GM19035 (cell line): ENCODE measurements at regions not wholly inside any gene's neighbourhood (a gene's known extent, or its start where the extent isn't known, plus 50 kb on each side); places are given as distances from the start of the nearest gene placed in this dataset.
"Not testable (repeated sequence)": the region's sequence is repeated elsewhere in the genome, so short reads cannot be mapped to it uniquely, and the experiment has no call there.

Experiments used
- ATAC-seq: cut with Tn5 transposase; IDR thresholded peaks from one replicate; pipeline ENCODE4 v1.9.1; 2021; ENCODE audit not compliant: unreplicated experiment

DNA sequence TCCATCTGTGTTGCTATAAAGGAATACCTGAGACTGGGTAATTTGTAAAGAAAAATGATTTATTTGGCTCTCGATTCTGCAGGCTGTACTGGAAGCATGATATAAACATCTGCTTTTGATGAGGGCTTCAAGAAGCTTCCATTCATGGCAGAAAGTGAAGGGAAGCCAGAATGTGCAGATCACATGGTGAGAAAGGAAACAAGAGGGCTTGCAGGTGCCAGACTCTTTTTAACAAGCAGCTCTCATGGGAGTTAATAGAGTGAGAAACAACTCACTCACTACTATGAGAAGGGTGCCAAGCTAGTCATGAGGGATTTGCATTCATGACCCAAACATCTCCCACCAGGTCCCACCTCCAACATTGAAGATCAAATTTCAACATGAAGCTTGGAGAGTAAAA is 247.2 kb downstream of the ZIC4 start:
- no peak for ATAC-seq

DNA sequence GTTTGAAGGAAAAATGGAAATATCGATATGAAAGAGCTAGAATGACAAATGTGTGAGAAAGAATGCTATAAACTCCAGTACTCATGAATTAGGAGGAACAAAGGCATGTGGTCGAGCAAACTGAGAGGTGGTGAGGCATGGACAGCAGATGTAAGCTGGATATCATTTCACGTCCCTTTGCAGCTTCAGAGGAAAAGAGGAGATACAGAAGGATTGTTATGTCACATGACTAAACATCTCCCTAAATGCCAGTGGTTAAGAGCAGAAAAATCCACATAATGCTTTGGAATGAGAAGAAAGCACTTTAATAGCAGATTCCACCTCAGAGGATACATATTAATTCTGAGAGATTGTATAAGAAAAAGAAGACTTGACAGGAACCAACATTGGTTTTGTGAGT is 248.7 kb downstream of the ZIC4 start:
- no peak for ATAC-seq

DNA sequence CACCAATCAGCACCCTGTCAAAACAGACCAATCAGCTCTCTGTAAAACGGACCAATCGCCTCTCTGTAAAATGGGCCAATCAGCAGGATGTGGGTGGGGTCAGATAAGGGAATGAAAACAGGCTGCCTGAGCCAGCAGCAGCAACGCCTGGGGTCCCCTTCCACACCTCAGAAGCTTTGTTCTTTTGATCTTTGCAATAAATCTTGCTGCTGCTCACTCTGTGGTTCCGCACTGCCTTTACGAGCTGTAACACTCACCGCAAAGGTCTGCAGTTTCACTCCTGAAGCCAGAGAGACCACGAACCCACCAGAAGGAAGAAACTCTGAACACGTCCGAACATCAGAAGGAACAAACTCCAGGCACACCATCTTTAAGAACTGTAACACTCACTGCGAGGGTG is 251.4 kb downstream of the ZIC4 start:
- not testable (repeated sequence) for ATAC-seq

DNA sequence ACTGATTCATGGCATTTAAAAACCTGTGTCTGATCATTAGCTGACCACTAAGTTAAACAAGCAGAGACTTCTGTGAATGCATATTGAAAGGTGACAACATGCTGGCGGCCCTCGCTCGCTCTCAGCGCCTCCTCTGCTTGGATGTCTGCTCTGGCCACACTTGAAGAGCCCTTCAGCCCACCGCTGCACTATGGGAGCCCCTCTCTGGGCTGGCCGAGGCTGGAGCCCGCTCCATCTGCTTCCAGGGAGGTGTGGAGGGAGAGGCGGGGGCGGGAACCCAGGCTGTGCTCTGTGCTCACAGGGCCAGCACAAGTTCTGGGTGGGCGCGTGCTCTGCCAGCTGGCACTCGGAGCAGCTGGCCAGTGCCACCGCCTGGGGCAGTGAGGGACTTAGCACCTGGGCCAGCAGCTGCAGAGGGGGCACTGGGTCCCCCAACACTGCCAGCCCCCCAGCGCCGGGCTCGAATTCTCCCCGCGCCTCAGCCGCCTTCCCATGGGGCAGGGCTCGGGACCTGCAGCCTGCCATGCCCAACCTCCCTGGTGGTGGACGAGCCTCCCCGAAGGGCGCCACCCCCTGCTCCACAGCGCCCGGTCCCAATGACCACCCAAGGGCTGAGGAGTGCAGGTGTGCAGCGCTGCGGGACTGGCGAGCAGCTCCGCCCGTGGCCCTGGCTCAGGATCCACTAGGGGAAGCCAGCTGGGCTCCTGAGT is 252.4 kb downstream of the ZIC4 start:
- no peak for ATAC-seq

DNA sequence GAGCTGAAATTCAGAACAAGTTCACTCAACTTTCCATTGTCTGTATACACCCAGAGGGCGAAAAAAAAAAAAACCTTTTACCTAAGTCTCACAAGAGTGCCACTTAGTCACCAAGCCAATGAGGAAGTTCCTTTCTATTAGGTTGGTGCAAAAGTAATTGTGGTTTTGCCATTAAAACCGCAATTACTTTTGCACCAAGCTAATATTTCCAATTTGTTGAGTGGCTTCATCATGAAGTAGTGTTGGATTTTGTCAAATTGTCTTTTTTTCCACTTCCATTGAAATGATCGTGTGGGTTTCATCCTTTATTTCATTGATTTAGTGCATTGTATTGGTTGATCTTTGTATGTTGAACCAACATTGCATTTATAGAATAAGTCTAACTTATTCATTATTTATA is 253.9 kb downstream of the ZIC4 start:
- ATAC-seq: no peak

DNA sequence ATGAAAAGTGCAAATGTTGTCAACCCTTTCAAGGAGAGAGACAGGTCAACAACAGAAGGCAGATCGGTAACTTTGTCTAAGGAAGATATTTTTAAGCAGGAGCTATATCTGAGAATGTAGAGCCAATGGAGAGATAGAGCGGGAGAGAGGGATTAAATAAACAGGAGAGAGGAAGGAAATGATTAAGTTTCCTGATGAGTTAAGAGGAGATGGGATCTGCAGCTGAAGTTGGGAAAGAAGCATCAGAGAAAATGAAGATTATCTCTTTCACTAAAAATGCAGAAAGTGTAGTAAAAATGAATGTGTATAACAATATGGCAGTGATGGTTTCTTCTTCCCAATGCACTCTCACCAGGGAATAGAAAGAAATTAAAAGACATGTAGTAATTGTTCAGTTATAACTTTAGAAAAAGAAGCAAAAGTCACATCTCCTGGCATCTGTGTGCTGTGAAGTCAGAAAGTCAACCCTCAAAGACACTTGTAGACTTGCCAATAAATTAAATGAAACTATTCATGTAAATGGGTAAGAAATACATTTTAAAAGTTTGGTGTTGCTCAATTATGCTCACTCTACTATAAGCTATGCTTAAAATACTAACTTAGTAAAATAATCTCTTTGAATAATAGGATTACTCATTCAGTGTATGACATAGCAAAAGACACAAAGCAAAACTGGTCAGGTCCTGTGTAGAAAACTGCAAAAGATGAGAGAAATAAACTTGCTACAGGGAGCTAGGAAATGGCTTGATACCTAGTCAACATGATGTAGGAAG is 264.6 kb downstream of the ZIC4 start:
- ATAC-seq: no peak

DNA sequence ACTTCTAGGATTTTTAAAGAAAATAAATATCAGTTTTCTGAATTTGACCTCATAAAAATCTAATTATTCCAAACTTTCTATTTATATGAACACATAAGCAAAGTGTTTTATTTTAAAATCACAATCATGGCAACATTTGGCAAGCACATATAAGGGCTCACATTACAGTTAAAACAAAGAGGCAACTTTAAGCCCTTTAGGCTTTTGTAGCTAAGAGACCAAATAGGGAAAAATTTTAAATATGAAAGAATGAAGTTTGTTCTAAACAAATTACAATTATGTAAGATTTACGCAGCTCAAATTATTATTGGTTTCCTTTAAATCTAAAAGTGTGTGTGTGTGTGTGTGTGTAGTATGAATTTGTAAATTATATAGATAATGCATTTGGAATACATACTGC is 267.0 kb downstream of the ZIC4 start:
- no peak for ATAC-seq

DNA sequence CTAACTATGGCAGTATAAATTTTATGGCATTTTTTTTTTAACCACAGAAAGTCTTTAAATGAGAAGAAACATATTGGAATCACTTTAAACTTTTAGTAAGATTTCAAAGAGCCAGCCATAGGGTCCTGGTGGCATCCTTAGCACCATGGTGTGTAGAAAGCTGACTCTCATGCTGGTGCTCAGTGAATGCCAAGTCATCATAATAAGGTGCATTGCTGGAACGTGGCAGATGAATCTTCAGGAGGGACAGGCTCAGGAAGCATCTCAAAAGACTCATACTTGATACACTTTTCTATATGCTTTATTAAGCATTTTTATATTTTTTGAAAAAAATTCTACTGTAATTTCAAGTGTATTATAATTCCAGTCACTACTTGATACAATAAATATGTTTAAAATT is 274.2 kb downstream of the ZIC4 start:
- no peak for ATAC-seq

DNA sequence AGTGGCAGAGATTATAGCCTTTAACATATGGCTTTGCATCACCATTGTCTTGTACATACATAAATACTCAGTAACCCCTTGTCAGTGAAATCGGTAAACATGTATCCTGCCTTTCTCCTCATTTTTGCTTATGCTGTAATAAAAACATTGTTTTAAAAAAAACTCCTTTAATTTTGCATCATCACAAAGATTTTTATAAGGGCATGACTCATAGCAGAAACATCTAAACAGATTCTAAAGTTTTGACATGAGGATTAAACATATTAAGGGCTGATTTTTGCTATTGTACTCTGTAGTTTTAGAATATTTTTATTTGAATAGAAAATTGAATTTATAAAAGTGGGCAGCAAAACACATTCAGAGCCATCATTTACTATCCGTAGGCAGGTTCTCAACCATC is 275.9 kb downstream of the ZIC4 start:
- ATAC-seq: no peak

DNA sequence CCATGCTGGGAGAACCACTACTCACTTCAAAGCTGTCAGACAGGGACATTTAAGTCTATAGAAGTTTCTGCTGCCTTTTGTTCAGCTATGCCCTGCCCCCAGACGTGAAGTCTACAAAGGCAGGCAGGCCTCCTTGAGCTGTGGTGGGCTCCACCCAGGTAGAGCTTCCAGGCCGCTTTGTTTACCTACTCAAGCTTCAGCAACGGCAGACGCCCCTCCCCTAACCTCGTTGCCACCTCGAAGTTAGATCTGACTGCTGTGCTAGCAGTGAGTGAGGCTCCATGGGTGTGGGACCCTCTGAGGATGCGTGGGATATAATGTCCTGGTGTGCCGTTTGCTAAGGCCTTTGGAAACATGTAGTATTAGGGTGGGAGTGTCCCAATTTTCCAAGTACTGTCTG is 276.7 kb downstream of the ZIC4 start:
- ATAC-seq: no peak

DNA sequence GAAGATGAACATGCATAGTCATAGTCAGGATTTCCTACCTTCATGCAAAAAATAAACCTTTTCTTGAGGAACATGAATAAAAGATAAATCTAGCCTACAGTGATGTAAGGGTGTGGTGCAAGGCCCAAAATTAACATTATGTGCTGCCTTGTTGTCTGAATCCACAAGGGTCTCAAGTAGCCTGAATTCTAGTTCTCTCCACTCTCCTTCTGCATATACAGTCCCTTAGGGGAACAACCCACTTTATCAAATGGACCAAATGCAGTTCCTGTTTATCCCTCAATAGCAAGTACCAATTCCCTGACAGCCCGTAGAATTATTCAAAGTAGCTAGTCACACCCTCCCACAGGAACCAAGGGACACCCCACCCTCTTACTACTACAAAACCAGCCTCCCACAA is 284.0 kb downstream of the ZIC4 start:
- ATAC-seq: no peak

DNA sequence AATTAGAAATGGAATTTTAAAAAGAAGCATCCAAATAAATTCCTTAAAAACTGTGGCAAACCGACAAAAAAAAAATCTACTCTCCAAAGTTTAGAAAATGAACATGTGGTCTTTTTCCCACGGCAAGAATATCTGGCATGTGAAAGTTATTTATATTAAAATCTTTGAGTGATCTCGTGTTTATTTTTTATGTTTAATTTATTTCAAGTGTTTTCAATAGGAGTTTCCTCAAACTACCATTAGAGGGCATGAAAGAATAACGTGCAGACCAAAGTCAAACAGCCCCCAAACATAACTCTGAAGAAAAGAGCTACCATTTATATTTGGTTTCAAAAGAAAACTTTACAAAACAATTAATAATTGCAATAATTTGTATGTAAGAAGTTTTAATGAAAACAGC is 286.4 kb downstream of the ZIC4 start:
- ATAC-seq: no peak

DNA sequence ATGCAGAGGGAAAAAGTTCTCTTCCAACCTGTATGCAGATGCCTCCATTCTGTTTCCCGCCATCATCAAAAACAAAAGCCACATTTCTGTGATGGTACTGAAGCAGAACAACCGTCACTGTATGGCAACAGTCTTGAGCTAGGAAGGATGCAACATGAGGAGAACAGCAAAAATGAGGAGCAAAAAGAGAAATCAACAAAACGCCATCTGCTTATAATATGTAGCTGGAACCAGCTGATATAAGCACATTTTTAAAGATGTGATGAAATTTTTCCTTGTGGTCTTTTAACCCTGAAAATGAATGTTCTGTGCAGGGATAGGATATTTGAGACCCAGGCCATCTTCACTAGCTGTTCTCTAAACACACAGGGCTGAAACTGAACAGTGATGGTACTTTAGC is 287.0 kb downstream of the ZIC4 start:
- no peak for ATAC-seq

DNA sequence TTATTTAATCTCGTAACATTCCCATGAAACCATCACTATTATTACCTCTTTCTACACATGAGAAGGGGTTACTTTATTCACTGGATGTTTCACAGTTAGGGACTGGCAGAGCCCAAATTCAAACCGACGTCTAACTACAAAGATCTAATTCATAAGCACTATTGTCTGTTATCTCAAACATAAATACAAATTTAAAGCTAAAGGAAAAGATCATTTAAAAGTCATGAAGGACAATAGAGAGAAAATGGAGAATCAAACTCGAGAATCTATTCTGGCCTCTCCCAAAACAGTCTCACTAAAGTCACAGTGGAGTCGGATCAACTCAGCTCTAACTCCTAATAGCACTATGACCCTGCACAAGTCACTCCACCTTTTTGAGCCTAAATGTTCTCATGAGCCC is 287.7 kb downstream of the ZIC4 start:
- ATAC-seq: no peak

DNA sequence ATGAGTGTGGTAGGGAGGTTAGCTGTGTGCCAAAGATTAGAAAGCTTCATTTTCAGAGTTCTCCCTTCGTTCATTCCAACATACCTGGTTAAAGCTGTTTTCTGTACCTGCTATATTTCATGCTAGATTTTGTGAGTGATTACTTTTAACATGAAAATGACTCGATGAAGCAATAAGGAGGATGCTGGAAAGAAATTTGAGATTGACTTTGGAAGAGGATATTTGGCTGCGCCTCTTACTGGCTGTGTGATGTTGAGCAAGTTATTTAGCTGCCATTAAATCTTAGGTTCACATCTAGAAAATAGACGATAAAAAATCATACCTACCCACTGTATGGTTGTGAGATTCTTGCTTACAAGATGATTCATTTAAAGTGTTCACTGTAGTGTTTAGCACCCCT is 288.7 kb downstream of the ZIC4 start:
- no peak for ATAC-seq

DNA sequence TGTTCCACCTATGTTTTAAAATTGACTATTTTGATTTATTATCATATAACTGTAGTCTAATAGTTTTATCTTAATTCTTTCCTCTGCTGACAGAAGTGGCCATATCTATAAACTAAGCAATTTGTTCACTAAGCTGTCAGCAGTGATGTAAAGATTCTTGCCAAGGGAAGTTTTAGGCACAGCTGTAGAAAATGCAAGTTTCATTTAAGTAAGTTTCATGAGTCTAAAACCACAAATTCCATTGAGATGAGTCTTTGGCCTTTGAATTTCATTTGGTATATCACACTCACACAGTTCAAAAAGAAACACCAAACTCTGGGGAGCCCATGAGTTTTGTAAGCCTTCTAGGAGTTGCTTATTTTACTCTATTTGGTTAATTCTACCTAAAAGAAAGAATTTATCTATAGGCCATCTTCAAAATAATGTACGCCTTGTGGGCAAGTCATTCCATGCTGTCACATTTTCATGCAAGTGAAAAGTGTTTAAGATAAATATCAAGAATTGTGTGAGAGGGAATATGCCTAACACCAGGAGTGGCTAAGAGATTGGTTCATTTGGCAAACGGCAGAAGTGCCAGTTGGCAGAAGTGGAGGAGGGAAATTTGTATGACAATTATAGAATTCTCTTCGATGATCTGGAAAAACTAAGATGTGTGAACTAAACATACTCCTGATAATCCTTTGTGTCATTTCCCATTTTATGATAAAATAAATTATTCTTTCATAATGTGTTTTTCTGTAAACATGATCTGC is 292.9 kb downstream of the ZIC4 start:
- no peak for ATAC-seq

DNA sequence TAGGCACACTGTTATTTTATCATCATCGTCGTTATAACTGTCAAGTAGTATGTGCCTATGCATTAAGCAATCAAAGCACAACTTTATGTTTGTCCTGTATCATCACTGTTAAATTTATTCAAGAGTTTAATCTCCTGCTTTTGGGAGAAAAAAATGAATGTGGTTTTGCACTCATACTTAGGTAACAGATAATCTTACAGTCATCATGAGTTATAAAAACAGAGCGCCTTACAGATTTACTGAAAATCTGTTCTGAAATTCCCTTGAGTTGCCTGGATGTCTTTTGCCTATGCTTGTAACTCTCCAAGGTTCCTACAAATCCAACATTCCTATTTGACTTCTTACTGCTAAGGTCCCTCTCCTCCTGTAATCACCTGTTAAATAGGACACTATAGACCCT is 307.3 kb downstream of the ZIC4 start:
- ATAC-seq: no peak

DNA sequence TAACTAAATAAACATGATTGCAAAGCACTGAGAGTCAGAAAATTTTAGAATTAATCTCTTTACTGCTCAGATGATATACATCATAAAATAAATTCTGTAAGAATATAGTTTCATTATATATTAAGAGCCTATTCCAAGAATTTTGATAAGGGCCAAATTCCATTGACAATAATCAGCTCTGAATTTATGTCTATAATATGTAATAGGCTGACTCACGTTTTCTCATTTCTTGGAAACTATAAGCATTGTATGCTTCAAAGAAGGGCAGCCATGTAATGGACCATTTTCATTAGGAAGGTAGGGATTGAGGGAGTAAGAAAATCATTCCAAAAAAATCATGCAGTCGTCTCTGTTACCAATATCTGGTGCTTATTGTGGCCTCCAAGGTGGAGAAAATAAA is 315.9 kb downstream of the ZIC4 start:
- no peak for ATAC-seq

DNA sequence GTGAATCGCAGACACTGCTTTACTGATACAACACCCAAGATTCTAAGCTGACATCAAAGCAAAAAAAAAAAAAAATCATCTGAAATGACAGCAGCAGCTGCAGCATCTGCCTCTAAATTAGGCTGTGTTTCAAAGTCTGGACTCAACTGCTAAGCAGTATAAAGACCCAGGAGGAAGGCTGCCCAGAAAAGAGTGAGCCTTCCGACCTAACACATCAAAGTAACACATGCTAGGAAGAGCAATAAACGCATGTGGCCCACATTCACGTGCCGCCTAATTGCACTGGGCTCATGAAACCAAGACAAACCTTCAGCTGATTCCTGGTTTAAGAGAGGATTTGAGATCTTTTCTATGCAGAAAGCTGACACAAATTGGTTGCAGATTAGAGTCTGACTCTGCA is 317.1 kb downstream of the ZIC4 start:
- no peak for ATAC-seq

DNA sequence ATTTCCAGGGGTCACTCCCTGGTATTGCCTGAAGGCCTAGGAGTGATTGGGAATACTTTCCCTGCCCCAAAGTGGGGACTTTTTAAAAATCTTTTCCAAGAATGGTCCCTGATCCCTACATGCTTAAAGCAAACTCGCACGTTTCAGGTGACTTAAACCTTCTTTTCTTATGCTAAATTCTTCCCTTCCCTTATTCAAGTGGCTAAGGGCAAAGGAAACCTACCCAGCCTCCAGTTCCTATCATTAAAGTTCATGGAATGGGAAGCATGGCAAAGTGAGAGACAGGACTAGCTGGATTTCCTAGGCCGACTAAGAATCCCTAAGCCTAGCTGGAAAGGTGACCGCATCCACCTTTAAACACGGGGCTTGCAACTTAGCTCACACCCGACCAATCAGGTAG is 346.8 kb downstream of the ZIC4 start:
- ATAC-seq: not testable (repeated sequence)

DNA sequence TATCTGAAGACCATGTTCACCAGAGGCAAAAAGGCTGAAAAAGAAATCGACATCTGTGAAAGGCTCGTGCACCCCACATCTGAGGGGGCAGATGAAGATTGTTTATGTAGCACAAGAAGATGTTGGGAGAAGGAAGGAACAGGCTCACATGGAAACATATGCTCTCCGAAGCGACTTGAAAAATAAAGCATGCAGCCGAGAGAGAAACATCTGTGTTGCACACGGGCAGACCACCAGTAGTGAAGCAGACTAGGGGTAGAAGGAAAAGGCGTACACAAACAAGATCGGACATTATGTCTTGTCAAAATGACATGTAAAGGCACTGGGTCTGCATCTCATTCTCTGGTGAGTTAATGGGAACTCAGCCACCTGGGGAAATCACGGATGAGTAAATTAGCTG is 356.5 kb downstream of the ZIC4 start:
- ATAC-seq: no peak

DNA sequence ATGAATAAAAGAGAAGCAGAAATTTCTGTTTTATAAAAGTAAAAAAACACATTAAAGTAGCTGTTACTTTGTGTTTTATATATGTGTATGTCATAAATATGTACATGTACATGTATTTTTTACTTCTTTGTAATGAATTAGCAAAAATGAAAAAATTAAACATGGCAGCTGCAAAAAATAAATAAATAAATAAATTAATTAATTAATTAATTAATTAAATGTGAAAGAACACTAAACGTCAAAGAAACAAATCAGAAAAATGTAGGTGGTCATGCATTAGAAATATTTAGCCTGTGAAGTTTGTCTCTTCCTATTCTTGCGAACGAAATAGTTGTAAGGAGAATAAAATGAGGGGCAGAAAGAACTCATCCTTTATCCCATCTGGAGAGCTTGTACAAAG is 357.0 kb downstream of the ZIC4 start:
- ATAC-seq: no peak
